ENCODE measurements at regions not wholly inside any gene's neighbourhood (a gene's known extent, or its start where the extent isn't known, plus 50 kb on each side); places are given as distances from the start of the nearest gene placed in this dataset.
A peak's percentile ranks its signal among the peaks of the same experiment; 100 is the strongest.

DNA sequence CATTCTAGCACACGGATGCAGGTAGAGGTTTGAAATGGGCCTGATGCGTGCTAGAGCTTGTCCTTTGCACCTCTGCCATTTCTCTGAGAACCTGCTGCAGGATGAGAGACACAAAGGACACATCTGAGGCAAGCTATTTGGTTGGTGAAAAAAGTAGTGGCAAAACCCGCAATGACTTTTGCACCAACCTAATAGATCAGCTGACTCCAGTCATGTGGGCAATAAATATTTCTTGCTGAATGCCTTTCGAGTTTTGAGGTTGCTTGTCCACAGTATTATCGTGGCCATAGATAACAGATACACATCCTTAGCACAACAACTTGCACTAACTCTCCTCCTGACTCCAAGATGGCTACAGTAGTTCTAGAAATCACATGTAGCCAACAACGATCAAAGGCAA, 57.8 kb upstream of the ZNF423 start (continued):
- TF ChIP-seq, protein P1, sequence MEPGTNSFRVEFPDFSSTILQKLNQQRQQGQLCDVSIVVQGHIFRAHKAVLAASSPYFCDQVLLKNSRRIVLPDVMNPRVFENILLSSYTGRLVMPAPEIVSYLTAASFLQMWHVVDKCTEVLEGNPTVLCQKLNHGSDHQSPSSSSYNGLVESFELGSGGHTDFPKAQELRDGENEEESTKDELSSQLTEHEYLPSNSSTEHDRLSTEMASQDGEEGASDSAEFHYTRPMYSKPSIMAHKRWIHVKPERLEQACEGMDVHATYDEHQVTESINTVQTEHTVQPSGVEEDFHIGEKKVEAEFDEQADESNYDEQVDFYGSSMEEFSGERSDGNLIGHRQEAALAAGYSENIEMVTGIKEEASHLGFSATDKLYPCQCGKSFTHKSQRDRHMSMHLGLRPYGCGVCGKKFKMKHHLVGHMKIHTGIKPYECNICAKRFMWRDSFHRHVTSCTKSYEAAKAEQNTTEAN (CRISPR knock-in tag; IDR thresholded peaks at IDR 0.05) = no peak
- TF ChIP-seq, protein P2, sequence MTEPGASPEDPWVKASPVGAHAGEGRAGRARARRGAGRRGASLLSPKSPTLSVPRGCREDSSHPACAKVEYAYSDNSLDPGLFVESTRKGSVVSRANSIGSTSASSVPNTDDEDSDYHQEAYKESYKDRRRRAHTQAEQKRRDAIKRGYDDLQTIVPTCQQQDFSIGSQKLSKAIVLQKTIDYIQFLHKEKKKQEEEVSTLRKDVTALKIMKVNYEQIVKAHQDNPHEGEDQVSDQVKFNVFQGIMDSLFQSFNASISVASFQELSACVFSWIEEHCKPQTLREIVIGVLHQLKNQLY (CRISPR knock-in tag; IDR thresholded peaks at IDR 0.05) = no peak
- no peak for TF ChIP-seq GABPB1 (CRISPR knock-in tag; IDR thresholded peaks at IDR 0.05)

DNA sequence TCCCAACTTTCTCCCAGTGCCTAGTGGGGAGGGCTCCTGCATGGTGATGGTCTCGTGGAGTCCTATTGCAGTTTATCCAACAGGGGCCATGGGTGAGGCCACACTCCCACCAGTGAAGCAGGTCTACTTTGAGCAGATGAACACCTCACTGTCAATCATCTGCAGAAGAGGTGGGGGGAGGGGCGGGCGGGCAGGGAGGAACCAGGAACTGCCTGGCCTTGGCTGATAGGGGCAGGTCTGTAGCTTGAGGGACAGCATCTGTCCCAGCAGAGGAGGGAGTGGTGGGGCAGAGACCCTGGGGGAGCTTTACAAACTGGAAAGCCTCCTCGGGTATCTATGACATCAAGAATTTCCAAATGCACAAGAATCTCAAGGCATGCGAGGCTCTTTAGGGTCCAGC, 58.7 kb upstream of the ZNF423 start:
- H3K27me3 Mint-ChIP-seq (ENCODE audit: low read depth) = no peaks in the 10 kb centered on the region; the same call in 1 of the 2 replicates
- TF ChIP-seq FOXJ3 (CRISPR knock-in tag; IDR thresholded peaks at IDR 0.05; ENCODE audit: borderline replicate concordance) (no peak), ATF3 (CRISPR knock-in tag; conservative IDR thresholded peaks at IDR 0.05) (no peak), NFATC4 (CRISPR knock-in tag; IDR thresholded peaks at IDR 0.05) (no peak), ZNF138 (CRISPR knock-in tag; conservative IDR thresholded peaks at IDR 0.05) (no peak), ZNF317 (CRISPR knock-in tag; IDR thresholded peaks at IDR 0.05; ENCODE audit: borderline replicate concordance, low read depth) (no peak), ZNF423 (CRISPR knock-in tag; IDR thresholded peaks at IDR 0.05) (no peak), ARID4B (CRISPR knock-in tag; IDR thresholded peaks at IDR 0.05; ENCODE audit: borderline replicate concordance) (no peak), ATF1 (CRISPR knock-in tag; IDR thresholded peaks at IDR 0.05) (no peak), GRHL2 (CRISPR knock-in tag; IDR thresholded peaks at IDR 0.05; ENCODE audit: insufficient replicate concordance, severe bottlenecking) (no peak)
- TF ChIP-seq, protein P3, sequence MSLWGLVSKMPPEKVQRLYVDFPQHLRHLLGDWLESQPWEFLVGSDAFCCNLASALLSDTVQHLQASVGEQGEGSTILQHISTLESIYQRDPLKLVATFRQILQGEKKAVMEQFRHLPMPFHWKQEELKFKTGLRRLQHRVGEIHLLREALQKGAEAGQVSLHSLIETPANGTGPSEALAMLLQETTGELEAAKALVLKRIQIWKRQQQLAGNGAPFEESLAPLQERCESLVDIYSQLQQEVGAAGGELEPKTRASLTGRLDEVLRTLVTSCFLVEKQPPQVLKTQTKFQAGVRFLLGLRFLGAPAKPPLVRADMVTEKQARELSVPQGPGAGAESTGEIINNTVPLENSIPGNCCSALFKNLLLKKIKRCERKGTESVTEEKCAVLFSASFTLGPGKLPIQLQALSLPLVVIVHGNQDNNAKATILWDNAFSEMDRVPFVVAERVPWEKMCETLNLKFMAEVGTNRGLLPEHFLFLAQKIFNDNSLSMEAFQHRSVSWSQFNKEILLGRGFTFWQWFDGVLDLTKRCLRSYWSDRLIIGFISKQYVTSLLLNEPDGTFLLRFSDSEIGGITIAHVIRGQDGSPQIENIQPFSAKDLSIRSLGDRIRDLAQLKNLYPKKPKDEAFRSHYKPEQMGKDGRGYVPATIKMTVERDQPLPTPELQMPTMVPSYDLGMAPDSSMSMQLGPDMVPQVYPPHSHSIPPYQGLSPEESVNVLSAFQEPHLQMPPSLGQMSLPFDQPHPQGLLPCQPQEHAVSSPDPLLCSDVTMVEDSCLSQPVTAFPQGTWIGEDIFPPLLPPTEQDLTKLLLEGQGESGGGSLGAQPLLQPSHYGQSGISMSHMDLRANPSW (CRISPR knock-in tag; conservative IDR thresholded peaks at IDR 0.05; ENCODE audit: low read depth) = no peak
- CTCF ChIA-PET = interaction anchor here (1.6 to 2.4 kb wide), 2 partner anchors 24 to 57 kb away, joined by 5 to 7 read pairs; no protein-coding TSS in a partner anchor
- no peak for ATAC-seq
- POLR2A ChIA-PET = no interaction called here
- no peak overlapping the region for H3K4me3 Mint-ChIP-seq
- H3K36me3 Mint-ChIP-seq = no peaks in the 10 kb centered on the region
- peaks cover 16% of the 10 kb centered on the region for H3K9me3 Mint-ChIP-seq
- H3K4me1 Mint-ChIP-seq = peaks cover 5% of the 10 kb centered on the region; the same call in 1 of the 2 replicates
- no peak for DNase-seq (ENCODE audit: low spot score)
- H3K27ac Mint-ChIP-seq = no peak overlapping the region

DNA sequence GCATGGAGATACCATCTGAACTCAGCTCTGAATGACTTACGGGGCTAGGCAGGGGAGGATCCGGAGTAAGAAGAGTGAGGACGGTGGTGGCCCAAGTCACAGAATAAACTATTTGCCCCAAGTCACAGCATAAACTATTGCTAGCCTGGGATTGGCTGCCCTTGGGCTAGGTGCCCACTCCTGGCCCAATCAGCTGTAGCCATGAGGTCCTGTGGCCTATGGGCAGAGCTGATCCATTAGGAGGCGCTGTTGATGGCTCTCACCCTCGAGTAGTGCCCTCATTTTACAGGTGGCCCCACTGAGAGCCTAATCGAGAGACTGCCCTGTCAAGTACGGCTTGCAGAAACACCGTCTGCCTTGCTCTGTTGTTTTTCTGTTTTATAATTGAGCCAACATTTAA, 62.3 kb upstream of the ZNF423 start:
- no peak for TF ChIP-seq RELA (CRISPR knock-in tag; IDR thresholded peaks at IDR 0.05; ENCODE audit: borderline replicate concordance)
- TF ChIP-seq ATF6 (CRISPR knock-in tag; IDR thresholded peaks at IDR 0.05) = no peak
- no peak for TF ChIP-seq ZBTB21 (CRISPR knock-in tag; IDR thresholded peaks at IDR 0.05; ENCODE audit: borderline replicate concordance)
- TF ChIP-seq NFYB (CRISPR knock-in tag; conservative IDR thresholded peaks at IDR 0.05; ENCODE audit: low read depth) = peak; percentile 54
- Mint-ChIP-seq H3K36me3 (no peaks in the 10 kb centered on the region), H3K4me1 (peaks cover 3% of the 10 kb centered on the region), H3K4me3 (no peak overlapping the region), H3K27ac (no peak overlapping the region), H3K27me3 (ENCODE audit: low read depth) (no peaks in the 10 kb centered on the region; the same call in 1 of the 2 replicates), H3K9me3 (peaks cover 4% of the 10 kb centered on the region; the same call in 1 of the 2 replicates)
- POLR2A ChIA-PET = no interaction called here
- ATAC-seq = peak; percentile 71
- DNase-seq (ENCODE audit: low spot score) = peak; percentile 34
- CTCF ChIA-PET = interaction anchor here (0.9 to 2.6 kb wide), 10 partner anchors 10 to 453 kb away, joined by 3 to 12 read pairs (median 4); partner anchors contain the start of gene CNEP1R1
